H1 (cell line): ENCODE measurements at regions not wholly inside any gene's neighbourhood (a gene's known extent, or its start where the extent isn't known, plus 50 kb on each side); places are given as distances from the start of the nearest gene placed in this dataset.

Experiments
- CTCF ChIA-PET: fragments of 300-600 bp; sonication (Branson Sonifier 250); formaldehyde crosslinking; loops from one replicate; lab custom pipeline; 2021; ENCODE audit not compliant: partially characterized antibody; lab: Charles Lee
- POLR2A ChIA-PET: fragments of 300-600 bp; sonication (Branson Sonifier 250); formaldehyde crosslinking; loops from one replicate; lab custom pipeline; 2021; ENCODE audit warnings: inconsistent platforms; ENCODE audit not compliant: partially characterized antibody; lab: Charles Lee
- DNase-seq, 2 experiments: peaks; one replicate each; pipeline versions ENCODE4 v3.0.0 to v3.0.0-alpha.2; 2010 to 2022; ENCODE audit warnings: low spot score in 2 of 2, low read depth in 1 of 2, mixed read lengths in 1 of 2
- FAIRE-seq: peaks from 2 replicates; lab custom pipeline; 2011; peaks lifted over from hg19 to GRCh38; lab: Jason Lieb, UNC
- H2AFZ ChIP-seq: 2 replicates; pipeline ENCODE4 v1.8.1; 2012; ENCODE audit warnings: low read length, inconsistent platforms
- H2AK5ac ChIP-seq: 2 replicates; pipeline ENCODE4 v1.6.1; 2013; ENCODE audit warnings: low read depth, low read length
- H2BK120ac ChIP-seq: replicated peaks from 2 replicates; pipeline ENCODE3; 2013; ENCODE audit warnings: low read depth, low read length, inconsistent platforms
- H2BK12ac ChIP-seq: 2 replicates; pipeline ENCODE4 v1.6.1; 2013; ENCODE audit warnings: low read depth, low read length
- H2BK15ac ChIP-seq: 2 replicates; pipeline ENCODE4 v1.6.1; 2013; ENCODE audit warnings: low read length
- H2BK20ac ChIP-seq: 2 replicates; pipeline ENCODE4 v1.6.1; 2013; ENCODE audit warnings: low read length
- H2BK5ac ChIP-seq: 2 replicates; pipeline ENCODE4 v1.6.1; 2013; ENCODE audit warnings: low read depth, low read length
- H3K14ac ChIP-seq: 2 replicates; pipeline ENCODE4 v1.6.1; 2013; ENCODE audit warnings: inconsistent platforms; ENCODE audit not compliant: insufficient read length
- H3K18ac ChIP-seq: 2 replicates; pipeline ENCODE4 v1.6.1; 2013; ENCODE audit warnings: low read length; ENCODE audit errors: extremely low read depth
- H3K23ac ChIP-seq: 2 replicates; pipeline ENCODE4 v1.6.1; 2013; ENCODE audit warnings: inconsistent platforms; ENCODE audit not compliant: insufficient read length
- H3K23me2 ChIP-seq: 2 replicates; pipeline ENCODE4 v1.6.1; 2013; ENCODE audit warnings: low read depth, low read length
- H3K27ac ChIP-seq: 2 replicates; pipeline ENCODE4 v1.6.1; 2011; ENCODE audit warnings: low read depth, low read length, inconsistent platforms
- H3K27me3 ChIP-seq, 4 experiments: replicated peaks in 1 of 4; 1 replicate in 1 of 4; 2 replicates in 3 of 4; pipeline versions ENCODE4 v1.6.1 to v1.8.1; 2011 to 2013; ENCODE audit warnings: low read length in 3 of 4, mild to moderate bottlenecking in 3 of 4, inconsistent platforms in 2 of 4, mixed read lengths in 2 of 4, moderate library complexity in 1 of 4; ENCODE audit not compliant: control insufficient read depth in 3 of 4, insufficient read depth in 3 of 4; ENCODE audit errors: extremely low read depth in 1 of 4
- H3K36me3 ChIP-seq, 4 experiments: 2 replicates each; pipeline versions ENCODE4 v1.6.1 to v1.8.1; 2011 to 2013; ENCODE audit warnings: mild to moderate bottlenecking in 4 of 4, low read length in 3 of 4, moderate library complexity in 2 of 4, control low read depth in 1 of 4, inconsistent platforms in 1 of 4; ENCODE audit not compliant: insufficient read depth in 4 of 4, control insufficient read depth in 2 of 4
- H3K4ac ChIP-seq: replicated peaks from 2 replicates; pipeline ENCODE3; 2013; ENCODE audit warnings: low read length, low read depth, mixed read lengths, inconsistent platforms; ENCODE audit not compliant: insufficient read length
- H3K4me1 ChIP-seq, 4 experiments: replicated peaks in 1 of 4; 1 replicate in 1 of 4; 2 replicates in 3 of 4; pipeline versions ENCODE4 v1.6.1 to v1.8.1; 2011 to 2013; ENCODE audit warnings: low read length in 3 of 4, inconsistent platforms in 2 of 4, mixed read lengths in 1 of 4; ENCODE audit not compliant: insufficient read depth in 4 of 4, control insufficient read depth in 3 of 4
- H3K4me2 ChIP-seq, 2 experiments: 2 replicates each; pipeline versions ENCODE4 v1.6.1 to v1.8.1; 2011 to 2013; ENCODE audit warnings: low read depth in 2 of 2, low read length in 2 of 2, control low read depth in 1 of 2, inconsistent platforms in 1 of 2, mild to moderate bottlenecking in 1 of 2; ENCODE audit not compliant: insufficient read depth in 1 of 2
- H3K4me3 ChIP-seq, 4 experiments: fragments of 200-600, 300-600 bp in 1 of 4; sonication (generic), shearing (Covaris generic), sonication (Bioruptor Twin) in 1 of 4; 2 replicates each; pipeline versions ENCODE4 v1.5.1 to v1.8.1; 2011 to 2016; ENCODE audit warnings: low read length in 4 of 4, low read depth in 3 of 4, control low read depth in 2 of 4, inconsistent platforms in 2 of 4, mild to moderate bottlenecking in 2 of 4, mixed read lengths in 1 of 4, moderate library complexity in 1 of 4; ENCODE audit not compliant: insufficient read depth in 2 of 4; ENCODE audit errors: extremely low read depth in 1 of 4
- H3K56ac ChIP-seq: replicated peaks from 2 replicates; pipeline ENCODE3; 2013; ENCODE audit warnings: low read depth, mild to moderate bottlenecking, mixed read lengths, low read length, inconsistent platforms; ENCODE audit not compliant: insufficient read length
- H3K79me1 ChIP-seq: 2 replicates; pipeline ENCODE4 v1.6.1; 2013; ENCODE audit warnings: low read depth, low read length, control low read depth
- H3K79me2 ChIP-seq, 2 experiments: 2 replicates each; pipeline versions ENCODE4 v1.6.1 to v1.8.1; 2012 to 2013; ENCODE audit warnings: low read length in 2 of 2, mild to moderate bottlenecking in 2 of 2, inconsistent platforms in 1 of 2; ENCODE audit not compliant: insufficient read depth in 2 of 2, control insufficient read depth in 1 of 2
- H3K9ac ChIP-seq, 4 experiments: replicated peaks in 1 of 4; 1 replicate in 1 of 4; 2 replicates in 3 of 4; pipeline versions ENCODE4 v1.6.1 to v1.8.1; 2011 to 2013; ENCODE audit warnings: low read depth in 3 of 4, low read length in 3 of 4, control low read depth in 2 of 4, mild to moderate bottlenecking in 2 of 4, moderate library complexity in 2 of 4, inconsistent platforms in 1 of 4; ENCODE audit errors: extremely low read depth in 1 of 4
- H3K9me3 ChIP-seq, 2 experiments: 2 replicates each; pipeline versions ENCODE4 v1.6.1 to v1.8.1; 2012 to 2013; ENCODE audit warnings: mild to moderate bottlenecking in 2 of 2, moderate library complexity in 2 of 2, control low read depth in 1 of 2, inconsistent platforms in 1 of 2, low read depth in 1 of 2, low read length in 1 of 2, mixed read lengths in 1 of 2; ENCODE audit not compliant: insufficient read depth in 2 of 2
- H4K20me1 ChIP-seq, 2 experiments: replicated peaks in 1 of 2; 2 replicates each; pipeline versions ENCODE3 to v1.8.1; 2011 to 2013; ENCODE audit warnings: inconsistent platforms in 2 of 2, low read length in 2 of 2, mild to moderate bottlenecking in 1 of 2; ENCODE audit not compliant: insufficient read depth in 2 of 2, control insufficient read depth in 1 of 2
- H4K5ac ChIP-seq: 2 replicates; pipeline ENCODE4 v1.6.1; 2013; ENCODE audit warnings: low read length, low read depth, mixed read lengths, inconsistent platforms; ENCODE audit not compliant: insufficient read length
- H4K8ac ChIP-seq: 2 replicates; pipeline ENCODE4 v1.8.0; 2013; ENCODE audit warnings: mild to moderate bottlenecking, moderate library complexity, low read length, inconsistent platforms; ENCODE audit not compliant: insufficient read depth; ENCODE audit errors: extremely low read depth
- H4K91ac ChIP-seq: replicated peaks from 2 replicates; pipeline ENCODE3; 2013; ENCODE audit warnings: low read length, mixed read lengths, inconsistent platforms; ENCODE audit not compliant: insufficient read length
- EZH2 ChIP-seq: fragments of 200-600 bp; sonication (generic); IDR thresholded peaks from 2 replicates; pipeline ENCODE4 v1.7.1; 2012; ENCODE audit warnings: low read depth, mild to moderate bottlenecking, moderate library complexity, low read length, inconsistent platforms; ENCODE audit not compliant: severe bottlenecking
- TAF1 ChIP-seq: IDR thresholded peaks from 2 replicates; pipeline ENCODE4 v1.6.1; 2011; ENCODE audit warnings: mild to moderate bottlenecking, low read depth, low read length
- YY1 ChIP-seq: IDR thresholded peaks from 2 replicates; pipeline ENCODE4 v1.6.1; 2011; ENCODE audit warnings: low read depth, mild to moderate bottlenecking, low read length
- WGBS, 2 experiments: shearing (Covaris generic) in 1 of 2; methylation state at CpG; one replicate each; pipeline versions ENCODE4 v1.1.6 to v1.1.7; 2013 to 2015; ENCODE audit warnings: low lambda C conversion rate in 2 of 2, mixed read lengths in 2 of 2, inconsistent platforms in 1 of 2, low coverage in 1 of 2, missing lambda C conversion rate in 1 of 2; ENCODE audit not compliant: insufficient replicate concordance in 2 of 2, insufficient coverage in 1 of 2, insufficient read length in 1 of 2; ENCODE audit errors: extremely low coverage in 1 of 2, missing lambda C conversion rate in 1 of 2; 5-methylcytosine and 5-hydroxymethylcytosine counted together

DNA sequence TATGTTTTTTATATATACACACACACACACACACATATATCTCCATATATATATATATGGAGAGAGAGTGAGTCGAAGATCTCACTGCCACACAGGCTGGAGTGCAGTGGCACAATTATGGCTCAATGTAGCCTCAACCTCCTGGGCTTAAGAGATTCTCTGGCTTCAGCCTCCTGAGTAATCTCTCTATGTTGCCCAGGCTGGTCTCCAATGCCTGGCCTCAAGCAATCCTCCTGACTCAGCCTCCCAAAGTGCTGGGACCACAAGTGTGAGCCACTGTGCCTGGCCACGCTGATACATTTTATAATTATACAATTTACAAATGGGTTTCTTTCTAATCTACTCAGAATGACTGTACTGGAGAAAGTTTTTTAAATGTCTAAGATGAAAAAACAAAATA lies 664.2 kb downstream of the PTPRC start:
- Histone ChIP-seq H2AK5ac (no peak overlapping the region), H2BK120ac (no peak overlapping the region), H3K4me1 (peaks cover 0 to 3% (median 0%) of the 10 kb centered on the region in 4 experiments; a peak in 2 of 7 replicates), H3K36me3 (no peaks in the 10 kb centered on the region), H3K23ac (no peak overlapping the region), H4K5ac (no peak overlapping the region), H4K8ac (no peak overlapping the region), H2BK20ac (no peak overlapping the region), H3K4ac (no peak overlapping the region), H4K20me1 (no peaks in the 10 kb centered on the region), H3K27me3 (no peaks in the 10 kb centered on the region), H3K18ac (no peak overlapping the region), H2BK12ac (no peak overlapping the region), H4K91ac (no peak overlapping the region), H3K56ac (no peak overlapping the region), H3K9me3 (no peaks in the 10 kb centered on the region), H3K4me3 (no peak overlapping the region), H3K79me1 (no peaks in the 10 kb centered on the region), H2BK5ac (no peak overlapping the region), H3K23me2 (no peaks in the 10 kb centered on the region), H2AFZ (no peak overlapping the region), H3K79me2 (no peaks in the 10 kb centered on the region), H3K4me2 (no peak overlapping the region), H2BK15ac (no peak overlapping the region), H3K14ac (no peak overlapping the region), H3K9ac (no peak overlapping the region), H3K27ac (no peak overlapping the region)
- FAIRE-seq (no peak), DNase-seq (no peak)
- ChIA-PET CTCF (no interaction called here), POLR2A (no interaction called here)
- TF ChIP-seq TAF1 (no peak), YY1 (no peak), EZH2 (no peak)
- WGBS, 2 experiments, result 95% methylated on average over 2 of the region's 2 CpGs; no CpG with 5 or more reads in 1 of the 2 experiments
